ENCODE measurements at regions not wholly inside any gene's neighbourhood (a gene's known extent, or its start where the extent isn't known, plus 50 kb on each side); places are given as distances from the start of the nearest gene placed in this dataset.
"Not testable (repeated sequence)": the region's sequence is repeated elsewhere in the genome, so short reads cannot be mapped to it uniquely, and the experiment has no call there.

DNA sequence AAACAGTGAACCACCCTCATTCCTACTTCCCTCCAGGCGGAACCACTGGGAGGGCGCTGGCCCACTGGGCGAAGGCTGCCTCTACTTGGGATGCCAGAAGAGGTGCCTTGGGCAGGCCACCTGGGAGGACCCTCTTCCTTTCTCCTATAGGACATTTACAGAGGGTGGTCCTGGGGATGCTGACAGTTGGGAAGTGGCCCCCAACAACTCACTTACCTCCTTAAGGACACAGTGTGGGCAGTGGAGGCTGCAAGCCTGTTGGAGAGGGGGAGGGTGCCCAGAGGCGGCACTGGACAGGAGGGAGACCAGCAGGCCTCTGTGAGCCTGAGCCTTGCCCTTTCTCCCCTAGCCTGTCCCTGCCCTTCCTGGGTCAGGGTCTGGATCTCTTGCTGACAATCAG lies 346.4 kb upstream of the HS6ST1 start:
- intact Hi-C loops (cut with micrococcal nuclease): no loop called here

GRCh38 chr2:128666596-128666995 lies 347.9 kb upstream of the HS6ST1 start:
- DNase-seq: no peak
- Histone ChIP-seq H3K9me3 (replicated peaks) (no peaks in the 10 kb centered on the region), H3K27ac (replicated peaks) (no peak overlapping the region), H3K4me1 (no peaks in the 10 kb centered on the region), H3K36me3 (no peaks in the 10 kb centered on the region), H3K27me3 (ENCODE audit: low read depth) (peaks cover 28% of the 10 kb centered on the region), H3K4me3 (no peak overlapping the region)
- TF ChIP-seq, protein P1, sequence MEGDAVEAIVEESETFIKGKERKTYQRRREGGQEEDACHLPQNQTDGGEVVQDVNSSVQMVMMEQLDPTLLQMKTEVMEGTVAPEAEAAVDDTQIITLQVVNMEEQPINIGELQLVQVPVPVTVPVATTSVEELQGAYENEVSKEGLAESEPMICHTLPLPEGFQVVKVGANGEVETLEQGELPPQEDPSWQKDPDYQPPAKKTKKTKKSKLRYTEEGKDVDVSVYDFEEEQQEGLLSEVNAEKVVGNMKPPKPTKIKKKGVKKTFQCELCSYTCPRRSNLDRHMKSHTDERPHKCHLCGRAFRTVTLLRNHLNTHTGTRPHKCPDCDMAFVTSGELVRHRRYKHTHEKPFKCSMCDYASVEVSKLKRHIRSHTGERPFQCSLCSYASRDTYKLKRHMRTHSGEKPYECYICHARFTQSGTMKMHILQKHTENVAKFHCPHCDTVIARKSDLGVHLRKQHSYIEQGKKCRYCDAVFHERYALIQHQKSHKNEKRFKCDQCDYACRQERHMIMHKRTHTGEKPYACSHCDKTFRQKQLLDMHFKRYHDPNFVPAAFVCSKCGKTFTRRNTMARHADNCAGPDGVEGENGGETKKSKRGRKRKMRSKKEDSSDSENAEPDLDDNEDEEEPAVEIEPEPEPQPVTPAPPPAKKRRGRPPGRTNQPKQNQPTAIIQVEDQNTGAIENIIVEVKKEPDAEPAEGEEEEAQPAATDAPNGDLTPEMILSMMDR (IDR thresholded peaks at IDR 0.05; ENCODE audit: borderline replicate concordance): no peak
- intact Hi-C loops (cut with micrococcal nuclease): no loop called here

More for the DNA sequence above, 346.4 kb upstream of the HS6ST1 start:
- DNase-seq: no peak
- Histone ChIP-seq H3K27ac (replicated peaks) (no peak overlapping the region), H3K4me3 (no peak overlapping the region), H3K4me1 (no peaks in the 10 kb centered on the region), H3K27me3 (ENCODE audit: low read depth) (peaks cover 40% of the 10 kb centered on the region), H3K9me3 (replicated peaks) (no peaks in the 10 kb centered on the region), H3K36me3 (no peaks in the 10 kb centered on the region)
- TF ChIP-seq, protein P1 (IDR thresholded peaks at IDR 0.05; ENCODE audit: borderline replicate concordance): no peak

GRCh38 chr2:128667391-128667790 lies 348.7 kb upstream of the HS6ST1 start:
- Histone ChIP-seq H3K27ac (replicated peaks) (no peak overlapping the region), H3K27me3 (ENCODE audit: low read depth) (peaks cover 20% of the 10 kb centered on the region), H3K9me3 (replicated peaks) (no peaks in the 10 kb centered on the region), H3K4me3 (no peak overlapping the region), H3K4me1 (no peaks in the 10 kb centered on the region), H3K36me3 (no peaks in the 10 kb centered on the region)
- DNase-seq: no peak
- intact Hi-C loops (cut with micrococcal nuclease): no loop called here
- TF ChIP-seq, protein P1 (IDR thresholded peaks at IDR 0.05; ENCODE audit: borderline replicate concordance): no peak

DNA sequence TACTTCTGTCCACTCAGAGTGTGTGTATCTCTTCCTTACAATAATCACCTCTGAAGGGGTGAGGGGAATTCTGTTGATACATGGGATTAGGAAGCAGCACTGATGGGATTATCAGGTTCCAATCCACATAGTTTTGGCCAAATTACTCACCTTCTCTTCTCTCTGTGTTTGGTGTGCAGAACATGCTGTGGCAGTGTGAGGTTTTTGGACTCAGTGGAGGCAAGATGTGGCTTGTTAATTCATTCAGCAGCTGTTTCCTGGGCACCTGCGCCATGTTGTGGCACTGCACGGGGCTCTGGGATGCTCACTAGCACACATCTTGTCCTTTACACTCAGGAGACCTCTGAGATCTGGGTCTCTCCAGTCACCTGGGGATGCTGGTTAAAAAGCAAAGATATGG lies 350.3 kb upstream of the HS6ST1 start:
- H3K36me3 ChIP-seq: no peaks in the 10 kb centered on the region
- H3K9me3 ChIP-seq (replicated peaks): peaks cover 9% of the 10 kb centered on the region
- TF ChIP-seq, protein P1 (IDR thresholded peaks at IDR 0.05; ENCODE audit: borderline replicate concordance): no peak
- intact Hi-C loops (cut with micrococcal nuclease): no loop called here
- H3K27me3 ChIP-seq (ENCODE audit: low read depth): peaks cover 10% of the 10 kb centered on the region
- H3K4me3 ChIP-seq: no peak overlapping the region
- H3K4me1 ChIP-seq: no peaks in the 10 kb centered on the region
- DNase-seq: no peak
- H3K27ac ChIP-seq (replicated peaks): no peak overlapping the region

DNA sequence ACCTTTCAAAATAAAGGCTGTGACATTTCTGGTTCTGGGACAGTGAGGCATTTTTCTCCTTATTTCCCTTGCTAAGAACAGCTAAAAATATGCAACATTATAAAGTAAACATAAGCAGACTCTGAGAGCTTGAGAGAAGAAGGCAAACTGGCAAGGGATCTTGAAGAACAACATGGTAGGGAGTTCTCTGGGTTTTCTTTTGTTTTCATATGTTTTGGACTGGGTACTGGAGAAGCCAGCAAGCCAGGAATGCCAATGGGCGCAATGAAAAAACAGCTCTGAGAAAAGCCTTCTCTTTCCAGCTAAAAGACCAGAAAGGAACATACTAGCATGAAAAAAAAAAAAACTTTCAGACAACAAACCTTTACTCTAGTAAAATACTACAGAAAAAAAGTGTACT lies 351.4 kb upstream of the HS6ST1 start:
- peaks cover 10% of the 10 kb centered on the region for H3K27me3 ChIP-seq (ENCODE audit: low read depth)
- peaks cover 17% of the 10 kb centered on the region for H3K9me3 ChIP-seq (replicated peaks)
- no peaks in the 10 kb centered on the region for H3K4me1 ChIP-seq
- H3K36me3 ChIP-seq: no peaks in the 10 kb centered on the region
- no peak overlapping the region for H3K27ac ChIP-seq (replicated peaks)
- intact Hi-C loops (cut with micrococcal nuclease): no loop called here
- DNase-seq: no peak
- TF ChIP-seq, protein P1 (IDR thresholded peaks at IDR 0.05; ENCODE audit: borderline replicate concordance): no peak
- no peak overlapping the region for H3K4me3 ChIP-seq

DNA sequence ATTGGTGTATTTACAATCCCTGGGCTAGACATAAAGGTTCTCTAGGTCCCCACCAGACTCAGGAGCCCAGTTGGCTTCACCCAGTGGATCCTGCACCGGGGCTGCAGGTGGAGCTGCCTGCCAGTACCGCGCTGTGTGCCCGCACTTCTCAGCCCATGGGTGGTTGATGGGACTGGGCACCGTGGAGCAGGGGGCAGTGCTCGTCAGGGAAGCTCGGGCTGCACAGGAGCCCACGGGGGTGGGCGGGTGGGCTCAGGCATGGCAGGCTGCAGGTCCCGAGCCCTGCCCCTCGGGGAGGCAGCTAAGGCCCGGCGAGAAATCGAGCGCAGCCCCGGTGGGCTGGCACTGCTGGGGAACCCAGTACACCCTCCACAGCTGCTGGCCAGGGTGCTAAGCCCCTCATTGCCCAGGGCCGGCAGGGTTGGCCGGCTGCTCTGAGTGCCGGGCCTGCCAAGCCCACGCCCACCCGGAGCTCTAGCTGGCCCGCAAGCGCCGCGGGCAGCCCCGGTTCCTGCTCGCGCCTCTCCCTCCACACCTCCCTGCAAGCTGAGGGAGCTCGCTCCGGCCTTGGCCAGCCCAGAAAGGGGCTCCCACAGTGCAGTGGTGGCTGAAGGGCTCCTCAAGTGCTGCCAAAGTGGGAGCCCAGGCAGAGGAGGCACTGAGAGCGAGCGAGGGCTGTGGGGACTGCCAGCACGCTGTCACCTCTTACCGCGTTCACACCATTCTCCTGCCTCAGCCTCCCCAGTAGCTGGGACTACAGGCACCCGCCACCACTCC lies 353.5 kb upstream of the HS6ST1 start:
- H3K4me3 ChIP-seq; H3K36me3 ChIP-seq; intact Hi-C loops (cut with micrococcal nuclease); H3K27ac ChIP-seq (replicated peaks); DNase-seq; H3K4me1 ChIP-seq; H3K27me3 ChIP-seq (ENCODE audit: low read depth): not testable (repeated sequence)
- H3K9me3 ChIP-seq (replicated peaks): peaks cover 17% of the 10 kb centered on the region

- intact Hi-C loops (cut with micrococcal nuclease): not testable (repeated sequence)
Observed at GRCh38 chr2:128679680-128680079, 361.0 kb upstream of the HS6ST1 start.

More at GRCh38 chr2:128679680-128680079, 361.0 kb upstream of the HS6ST1 start:
- not testable (repeated sequence) for H3K4me3 ChIP-seq; H3K27ac ChIP-seq (replicated peaks); H3K36me3 ChIP-seq; H3K27me3 ChIP-seq (ENCODE audit: low read depth); H3K9me3 ChIP-seq (replicated peaks); DNase-seq; H3K4me1 ChIP-seq

Measured in left ventricle myocardium inferior (tissue), 1 donor.